SJSA1 (cell line): ENCODE measurements at regions not wholly inside any gene's neighbourhood (a gene's known extent, or its start where the extent isn't known, plus 50 kb on each side); places are given as distances from the start of the nearest gene placed in this dataset.
"Not testable (repeated sequence)": the region's sequence is repeated elsewhere in the genome, so short reads cannot be mapped to it uniquely, and the experiment has no call there.

ENCODE experiments used
- DNase-seq, 2 experiments: peaks; one replicate each; pipeline ENCODE4 v3.0.0-alpha.2; 2015 to 2020; ENCODE audit warnings: low spot score in 2 of 2, low read depth in 1 of 2
- H3K27ac ChIP-seq: fragments of 250-450 bp; sonication (Bioruptor Pico); 2 replicates; pipeline ENCODE4 v1.5.1; 2020; ENCODE audit warnings: mild to moderate bottlenecking, moderate library complexity
- H3K27me3 ChIP-seq: fragments of 250-450 bp; sonication (Bioruptor Pico); replicated peaks from 2 replicates; pipeline ENCODE4 v1.5.1; 2020; ENCODE audit warnings: mild to moderate bottlenecking, moderate library complexity
- H3K36me3 ChIP-seq: fragments of 250-450 bp; sonication (Bioruptor Pico); 2 replicates; pipeline ENCODE4 v1.5.1; 2020; ENCODE audit warnings: mild to moderate bottlenecking
- H3K4me1 ChIP-seq: fragments of 250-450 bp; sonication (Bioruptor Pico); replicated peaks from 2 replicates; pipeline ENCODE4 v1.6.1; 2021; ENCODE audit warnings: mild to moderate bottlenecking
- H3K4me3 ChIP-seq: fragments of 250-450 bp; sonication (Bioruptor Pico); 2 replicates; pipeline ENCODE4 v1.5.1; 2020; ENCODE audit warnings: mild to moderate bottlenecking
- H3K9me3 ChIP-seq: fragments of 250-450 bp; sonication (Bioruptor Pico); replicated peaks from 2 replicates; pipeline ENCODE4 v1.5.1; 2020; ENCODE audit warnings: mild to moderate bottlenecking

DNA sequence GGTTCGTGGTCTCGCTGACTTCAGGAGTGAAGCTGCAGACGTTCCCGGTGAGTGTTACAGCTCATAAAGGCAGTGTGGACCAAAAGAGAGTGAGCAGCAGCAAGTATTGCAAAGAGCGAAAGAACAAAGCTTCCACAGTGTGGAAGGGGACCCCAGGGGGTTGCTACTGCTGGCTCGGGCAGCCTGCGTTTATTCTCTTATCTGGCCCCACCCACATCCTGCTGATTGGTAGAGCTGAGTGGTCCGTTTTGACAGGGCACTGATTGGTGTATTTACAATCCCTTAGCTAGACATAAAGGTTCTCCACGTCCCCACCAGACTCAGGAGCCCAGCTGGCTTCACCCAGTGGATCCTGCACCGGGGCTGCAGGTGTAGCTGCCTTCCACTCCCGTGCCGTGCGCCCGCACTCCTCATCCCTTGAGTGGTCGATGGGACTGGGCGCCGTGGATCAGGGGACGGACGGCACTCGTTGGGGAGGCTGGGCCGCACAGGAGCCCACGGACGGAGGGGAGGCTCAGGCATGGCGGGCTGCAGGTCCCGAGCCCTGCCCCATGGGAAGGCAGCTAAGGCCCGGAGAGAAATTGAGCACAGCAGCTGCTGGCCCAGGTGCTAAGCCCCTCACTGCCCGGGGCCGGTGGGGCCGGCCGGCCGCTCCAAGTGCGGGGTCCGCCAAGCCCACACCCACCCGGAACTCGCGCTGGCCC, 2661.6 kb upstream of the PCDH20 start:
- not testable (repeated sequence) for H3K27me3 ChIP-seq, H3K27ac ChIP-seq, H3K36me3 ChIP-seq, DNase-seq, H3K4me3 ChIP-seq, H3K9me3 ChIP-seq, H3K4me1 ChIP-seq

DNA sequence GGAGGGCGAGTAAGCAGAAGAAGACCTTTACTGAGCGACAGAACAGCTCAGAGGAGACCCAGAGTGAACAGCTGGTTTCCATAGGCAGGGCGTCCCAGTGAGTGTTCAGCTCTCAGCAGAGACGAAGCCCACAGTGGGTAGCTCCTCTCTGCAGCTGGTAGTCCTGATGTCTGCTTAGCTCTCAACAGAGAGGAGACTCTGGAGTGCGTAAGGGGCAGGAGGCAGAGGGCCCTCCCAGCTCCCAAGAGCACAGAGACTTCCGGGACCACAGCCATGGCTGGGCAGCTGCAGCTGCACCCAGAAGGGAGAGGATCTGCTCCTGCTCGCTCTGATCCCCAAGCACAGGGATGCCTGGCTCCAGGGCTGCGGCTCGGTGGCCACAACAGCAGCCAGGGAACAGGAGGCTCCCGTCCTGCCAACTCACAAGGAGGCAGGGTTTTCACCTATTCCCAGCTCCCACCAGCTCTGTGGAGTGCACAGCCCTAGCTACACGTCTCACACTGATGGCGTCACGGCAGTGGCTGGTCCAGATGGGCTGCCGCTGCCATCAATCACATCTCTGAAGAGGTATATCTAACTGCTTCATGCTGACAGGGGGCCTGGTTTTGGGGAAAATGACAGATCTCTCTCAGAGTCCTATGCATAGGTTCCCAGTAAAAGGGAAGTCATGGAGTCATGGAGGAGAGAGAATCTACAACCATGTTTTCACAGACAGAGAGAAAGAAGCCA, 2660.1 kb upstream of the PCDH20 start:
- DNase-seq, result no peak

DNA sequence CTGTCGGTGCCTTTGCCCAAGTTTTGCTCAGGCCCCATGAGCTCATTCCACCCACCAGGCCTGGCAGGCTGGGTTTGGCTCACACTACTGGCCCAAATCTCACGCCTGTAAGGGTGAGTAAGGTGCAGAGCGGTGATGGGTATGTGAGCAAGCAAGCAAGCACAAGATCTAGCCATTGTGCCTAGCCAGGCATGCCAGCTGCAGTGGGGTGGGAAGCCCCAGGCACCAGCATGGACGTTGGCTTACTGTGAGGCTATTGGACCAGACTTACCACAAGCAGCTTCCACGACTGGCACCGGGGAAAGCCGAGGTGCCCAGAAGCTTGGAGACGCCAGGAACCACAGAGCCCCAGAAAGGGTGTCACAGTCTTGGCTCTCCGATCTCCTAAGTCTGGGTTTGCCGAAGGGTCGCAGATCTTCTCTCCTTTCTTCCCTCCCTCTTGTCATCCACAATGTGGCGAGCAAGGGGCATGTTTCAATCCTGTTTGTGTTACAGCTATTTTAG, 2659.4 kb upstream of the PCDH20 start:
- H3K4me1 ChIP-seq, result no peaks in the 10 kb centered on the region
- no peak overlapping the region for H3K4me3 ChIP-seq
- no peaks in the 10 kb centered on the region for H3K9me3 ChIP-seq
- no peak for DNase-seq
- no peaks in the 10 kb centered on the region for H3K27me3 ChIP-seq
- no peak overlapping the region for H3K27ac ChIP-seq
- no peaks in the 10 kb centered on the region for H3K36me3 ChIP-seq

More for the DNA sequence above, 2660.1 kb upstream of the PCDH20 start:
- no peaks in the 10 kb centered on the region for H3K4me1 ChIP-seq
- H3K27me3 ChIP-seq, result no peaks in the 10 kb centered on the region
- H3K27ac ChIP-seq, result no peak overlapping the region
- no peaks in the 10 kb centered on the region for H3K36me3 ChIP-seq
- no peaks in the 10 kb centered on the region for H3K9me3 ChIP-seq
- no peak overlapping the region for H3K4me3 ChIP-seq

DNA sequence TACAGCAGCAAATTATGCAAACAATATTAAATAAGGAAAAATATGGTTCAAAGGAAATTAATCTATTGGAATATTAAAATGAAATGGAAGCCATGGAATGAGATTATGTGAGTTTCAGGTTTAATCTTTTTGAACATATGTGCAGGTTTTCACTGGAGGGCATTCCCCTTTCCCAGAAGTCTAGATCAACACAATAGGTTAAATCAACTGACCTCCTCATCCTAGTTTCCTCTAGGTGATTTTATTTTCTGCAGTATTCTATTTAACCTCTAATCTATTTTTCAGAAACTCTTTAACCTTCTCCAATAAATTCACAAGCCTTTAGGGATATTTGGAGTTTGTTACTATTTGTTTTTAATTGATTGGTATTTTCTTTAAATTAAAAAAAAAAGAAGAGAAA, 2657.6 kb upstream of the PCDH20 start:
- H3K4me3 ChIP-seq, result no peak overlapping the region

DNA sequence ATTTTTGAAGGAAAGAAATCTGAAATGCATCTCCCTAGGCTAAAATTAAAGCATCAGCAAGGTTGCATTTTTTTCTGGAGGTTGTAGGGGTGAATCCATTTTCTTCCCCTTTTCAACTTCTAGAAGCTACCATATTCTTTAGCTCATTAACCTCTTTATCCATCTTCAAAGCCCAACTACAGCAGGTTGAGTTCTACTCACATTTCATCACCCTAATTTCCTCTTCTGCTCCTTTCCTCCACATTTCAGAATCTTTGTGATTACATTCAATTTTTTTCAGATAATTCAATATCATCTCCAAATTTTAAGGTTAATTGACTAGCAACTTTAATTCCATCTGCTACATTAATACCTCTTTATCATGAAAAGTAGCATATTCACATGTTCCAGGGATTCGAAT, 2655.7 kb upstream of the PCDH20 start:
- Histone ChIP-seq H3K27ac (no peak overlapping the region), H3K9me3 (no peaks in the 10 kb centered on the region), H3K27me3 (no peaks in the 10 kb centered on the region), H3K36me3 (no peaks in the 10 kb centered on the region), H3K4me3 (no peak overlapping the region), H3K4me1 (no peaks in the 10 kb centered on the region)
- DNase-seq, result no peak

More for the DNA sequence above, 2657.6 kb upstream of the PCDH20 start:
- Histone ChIP-seq H3K27ac (no peak overlapping the region), H3K27me3 (no peaks in the 10 kb centered on the region), H3K9me3 (no peaks in the 10 kb centered on the region), H3K4me1 (no peaks in the 10 kb centered on the region), H3K36me3 (no peaks in the 10 kb centered on the region)
- no peak for DNase-seq

DNA sequence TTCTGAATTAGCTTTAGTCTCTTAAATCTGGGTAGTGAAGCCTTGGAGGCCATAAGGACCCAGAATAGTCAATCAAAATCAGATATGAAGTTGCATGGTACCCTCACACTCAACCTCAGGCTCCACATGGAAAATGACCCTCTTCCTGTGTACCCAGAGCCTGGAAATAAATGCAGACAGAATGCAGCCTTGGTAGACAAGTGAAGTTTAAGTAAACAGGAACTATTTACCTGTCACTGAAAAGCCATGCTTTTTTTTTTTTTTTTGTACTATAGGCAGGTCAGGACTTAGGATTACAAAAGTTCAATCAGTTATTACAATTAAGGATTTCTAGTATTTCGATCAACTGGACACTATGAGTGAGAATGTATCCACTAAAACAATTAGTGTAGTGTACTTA, 2654.2 kb upstream of the PCDH20 start:
- no peak for DNase-seq
- Histone ChIP-seq H3K9me3 (no peaks in the 10 kb centered on the region), H3K27ac (no peak overlapping the region), H3K27me3 (no peaks in the 10 kb centered on the region), H3K36me3 (no peaks in the 10 kb centered on the region), H3K4me1 (no peaks in the 10 kb centered on the region), H3K4me3 (no peak overlapping the region)

DNA sequence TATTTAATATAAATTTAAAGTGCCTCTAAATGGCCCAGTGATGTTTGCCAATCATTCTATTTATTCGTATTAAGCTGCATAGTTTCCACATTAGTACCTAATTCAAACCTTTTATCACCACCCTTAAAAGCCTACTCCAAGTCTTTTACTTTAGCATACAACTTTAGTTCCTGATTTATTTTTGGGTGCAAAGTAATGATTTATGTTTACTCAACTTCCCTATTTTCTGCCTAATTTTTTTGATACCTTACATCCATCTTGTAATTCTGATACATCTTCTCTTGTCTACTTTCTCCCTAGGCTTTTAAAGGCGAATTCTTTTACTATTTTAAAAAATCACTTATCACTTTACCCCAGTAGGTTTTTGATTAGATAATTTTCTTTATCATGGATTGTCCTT, 2651.1 kb upstream of the PCDH20 start:
- Histone ChIP-seq H3K4me3 (no peak overlapping the region), H3K27me3 (no peaks in the 10 kb centered on the region), H3K9me3 (no peaks in the 10 kb centered on the region), H3K27ac (no peak overlapping the region), H3K36me3 (no peaks in the 10 kb centered on the region), H3K4me1 (no peaks in the 10 kb centered on the region)
- no peak for DNase-seq

DNA sequence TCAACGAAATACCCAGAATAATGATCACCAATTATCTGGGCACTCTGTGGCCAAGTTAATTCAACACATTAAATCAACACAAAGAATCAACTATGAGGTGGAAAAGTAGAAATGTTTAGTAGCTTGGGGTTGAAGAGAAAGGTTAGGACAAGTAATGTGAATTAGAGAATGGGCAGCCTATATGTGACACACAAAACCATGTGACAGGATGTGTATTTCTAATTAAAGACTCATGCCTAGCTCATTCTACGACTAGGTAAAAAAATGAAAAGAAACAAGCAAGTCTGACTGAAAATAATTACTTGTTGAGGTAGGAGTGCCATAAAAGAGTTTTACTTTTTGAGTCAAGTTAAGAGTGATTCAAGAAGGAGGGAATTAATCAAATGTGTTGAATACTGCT, 2646.0 kb upstream of the PCDH20 start:
- no peak overlapping the region for H3K4me3 ChIP-seq
- H3K27me3 ChIP-seq, result no peaks in the 10 kb centered on the region
- DNase-seq, result no peak
- H3K36me3 ChIP-seq, result no peaks in the 10 kb centered on the region
- H3K27ac ChIP-seq, result no peak overlapping the region
- no peaks in the 10 kb centered on the region for H3K9me3 ChIP-seq
- no peaks in the 10 kb centered on the region for H3K4me1 ChIP-seq

DNA sequence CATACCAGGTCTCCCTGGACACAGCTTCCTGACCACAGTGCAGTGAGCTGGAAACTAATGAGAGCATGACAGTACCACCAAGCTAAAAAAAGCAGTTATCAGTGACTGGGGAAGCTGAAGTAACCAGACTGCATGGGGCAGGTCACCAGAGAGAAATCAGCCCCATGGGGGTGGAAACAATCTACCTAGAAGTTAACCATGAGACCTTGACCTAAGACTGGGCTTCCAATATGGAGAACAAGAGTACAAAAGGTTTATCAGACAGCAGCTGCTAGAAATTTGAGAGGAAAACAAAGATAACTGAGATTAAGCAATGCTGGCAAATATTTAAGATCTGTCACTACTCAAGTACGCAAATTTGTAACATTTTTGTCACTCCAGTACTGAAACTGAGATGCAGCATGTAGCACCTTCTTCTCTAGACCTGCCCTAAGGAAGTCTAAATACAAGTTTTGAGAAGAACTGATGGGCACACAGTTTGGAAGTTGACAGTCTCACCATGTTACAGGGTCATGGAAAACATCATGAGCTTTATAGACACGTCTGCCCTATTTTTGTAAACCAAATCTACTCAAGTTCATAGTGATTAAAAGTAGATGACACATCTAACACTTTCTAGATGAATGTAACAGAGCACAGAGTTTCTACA, 2641.8 kb upstream of the PCDH20 start:
- Histone ChIP-seq H3K36me3 (no peaks in the 10 kb centered on the region), H3K9me3 (no peaks in the 10 kb centered on the region), H3K27ac (no peak overlapping the region), H3K27me3 (no peaks in the 10 kb centered on the region), H3K4me3 (no peak overlapping the region), H3K4me1 (no peaks in the 10 kb centered on the region)
- DNase-seq, result no peak

DNA sequence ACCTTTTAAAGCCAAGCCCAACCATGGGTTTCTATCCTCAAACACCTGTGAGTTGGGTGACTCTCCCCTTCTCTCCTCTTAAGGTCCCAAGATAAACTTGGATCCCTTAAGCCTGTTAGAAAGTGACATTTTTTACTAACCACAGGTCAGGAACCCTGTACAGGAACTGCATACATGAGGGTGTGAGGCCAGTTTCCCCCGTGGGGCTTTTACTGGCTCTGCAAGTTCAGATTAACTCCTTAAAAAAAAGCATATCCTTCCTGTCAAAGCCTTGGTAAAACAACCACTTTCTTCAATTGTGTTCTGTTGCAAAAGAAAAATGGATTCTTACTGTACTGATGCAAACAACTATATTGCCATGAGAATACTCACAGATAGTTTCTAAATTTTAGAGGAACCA, 2638.7 kb upstream of the PCDH20 start:
- no peaks in the 10 kb centered on the region for H3K27me3 ChIP-seq
- H3K4me3 ChIP-seq, result no peak overlapping the region
- no peak overlapping the region for H3K27ac ChIP-seq
- H3K4me1 ChIP-seq, result no peaks in the 10 kb centered on the region
- no peaks in the 10 kb centered on the region for H3K9me3 ChIP-seq
- DNase-seq, result no peak
- no peaks in the 10 kb centered on the region for H3K36me3 ChIP-seq

DNA sequence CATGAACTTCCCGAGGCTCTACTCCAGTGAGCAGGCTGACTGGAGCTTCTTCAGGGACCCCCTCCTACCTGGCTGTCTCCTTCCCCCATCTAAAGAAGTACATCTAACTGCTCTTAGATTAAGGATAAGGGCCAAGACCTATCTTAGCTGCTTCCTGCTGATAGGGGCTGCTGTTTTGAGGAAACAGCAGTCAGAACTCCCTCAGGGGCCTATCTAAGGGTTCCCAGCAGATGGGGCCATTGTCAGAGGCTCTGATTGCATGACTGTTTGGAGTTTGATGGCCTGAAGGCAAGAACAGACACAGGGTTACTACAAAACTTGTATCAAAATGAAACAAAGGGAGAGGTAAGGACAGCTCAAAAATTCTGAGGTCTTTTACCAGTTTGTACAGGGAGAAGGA, 2636.9 kb upstream of the PCDH20 start:
- H3K4me3 ChIP-seq, result no peak overlapping the region
- DNase-seq, result no peak
- H3K27me3 ChIP-seq, result no peaks in the 10 kb centered on the region
- no peaks in the 10 kb centered on the region for H3K9me3 ChIP-seq
- H3K4me1 ChIP-seq, result no peaks in the 10 kb centered on the region
- no peaks in the 10 kb centered on the region for H3K36me3 ChIP-seq
- H3K27ac ChIP-seq, result no peak overlapping the region

DNA sequence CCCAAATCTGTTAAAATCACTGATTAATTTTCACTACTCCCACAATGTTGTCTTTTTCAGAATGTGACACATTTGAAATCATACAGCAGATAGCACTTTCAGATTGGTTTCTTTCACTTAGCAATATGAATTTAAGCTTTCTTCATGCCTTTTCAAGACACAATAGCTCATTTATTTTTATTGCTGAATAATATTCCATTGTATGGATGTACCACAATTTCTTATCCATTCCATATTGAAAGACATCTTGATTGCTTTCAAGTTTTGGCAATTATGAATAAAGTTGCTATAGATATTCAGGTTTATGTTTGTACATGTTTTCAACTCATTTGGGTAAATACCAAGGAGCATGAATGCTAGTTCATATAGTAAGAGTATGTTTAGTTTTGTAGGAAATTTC, 2635.6 kb upstream of the PCDH20 start:
- H3K4me1 ChIP-seq, result no peaks in the 10 kb centered on the region
- H3K27ac ChIP-seq, result no peak overlapping the region
- H3K36me3 ChIP-seq, result no peaks in the 10 kb centered on the region
- no peaks in the 10 kb centered on the region for H3K27me3 ChIP-seq
- H3K4me3 ChIP-seq, result no peak overlapping the region
- no peaks in the 10 kb centered on the region for H3K9me3 ChIP-seq
- no peak for DNase-seq

DNA sequence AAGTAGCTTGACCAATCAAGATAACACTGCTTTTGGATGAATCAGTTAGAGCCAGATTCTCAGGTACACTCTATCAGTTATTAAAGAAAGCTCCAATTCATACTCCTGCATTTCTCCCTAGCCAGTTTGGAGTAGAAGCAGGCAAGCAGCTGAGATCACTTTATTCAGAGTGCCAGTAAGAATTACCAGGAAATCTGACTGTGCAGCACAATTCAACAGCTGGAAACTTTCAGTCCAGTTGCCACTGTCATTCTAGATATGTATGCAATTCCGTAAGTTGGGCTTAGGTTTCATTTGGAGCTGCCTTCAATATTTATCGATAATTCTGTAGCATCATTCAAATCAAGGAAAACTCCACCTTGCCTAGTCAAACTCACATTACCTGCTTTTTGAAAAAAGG, 2625.6 kb upstream of the PCDH20 start:
- no peaks in the 10 kb centered on the region; the same call in 1 of the 2 replicates for H3K27me3 ChIP-seq
- DNase-seq, result no peak
- H3K27ac ChIP-seq, result no peak overlapping the region
- no peak overlapping the region for H3K4me3 ChIP-seq
- H3K9me3 ChIP-seq, result no peaks in the 10 kb centered on the region
- no peaks in the 10 kb centered on the region for H3K4me1 ChIP-seq
- H3K36me3 ChIP-seq, result no peaks in the 10 kb centered on the region

DNA sequence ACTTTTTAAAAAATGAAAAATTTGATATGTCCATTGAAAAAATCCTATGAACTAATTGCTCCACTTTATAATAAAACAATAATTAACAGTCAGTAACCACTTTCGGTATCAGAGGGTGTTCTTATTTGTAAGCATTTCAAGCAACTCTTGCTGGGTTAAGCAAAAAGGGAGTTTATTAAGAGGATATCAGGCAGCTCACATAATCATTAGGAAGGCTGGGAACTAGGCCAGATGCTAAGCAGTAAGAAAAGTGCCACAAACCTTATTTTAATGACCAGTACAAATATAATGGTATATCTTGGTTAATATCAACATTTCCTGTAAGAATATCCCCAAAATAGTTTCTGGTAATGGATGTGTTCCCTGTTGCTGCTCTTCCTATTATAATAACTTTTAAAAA, 2618.3 kb upstream of the PCDH20 start:
- H3K4me1 ChIP-seq, result no peaks in the 10 kb centered on the region
- DNase-seq, result no peak
- no peaks in the 10 kb centered on the region for H3K27me3 ChIP-seq
- H3K36me3 ChIP-seq, result no peaks in the 10 kb centered on the region
- no peak overlapping the region for H3K27ac ChIP-seq
- no peak overlapping the region for H3K4me3 ChIP-seq
- H3K9me3 ChIP-seq, result no peaks in the 10 kb centered on the region
